ENCODE measurements at regions not wholly inside any gene's neighbourhood (a gene's known extent, or its start where the extent isn't known, plus 50 kb on each side); places are given as distances from the start of the nearest gene placed in this dataset.

GRCh38 chr22:48849219-48849912, 978.3 kb downstream of the BRD1 start (continued):
- no peak for TF ChIP-seq DRAP1 (CRISPR knock-in tag; IDR thresholded peaks at IDR 0.05)
- TF ChIP-seq HINFP (CRISPR knock-in tag; IDR thresholded peaks at IDR 0.05; ENCODE audit: low read depth), result no peak
- TF ChIP-seq ZSCAN22 (CRISPR knock-in tag; IDR thresholded peaks at IDR 0.05), result no peak

GRCh38 chr22:48846200-48846599, 981.5 kb downstream of the BRD1 start:
- CTCF ChIA-PET (ENCODE audit: low intra/inter-chr PET ratio, low total read pairs), result no interaction called here
- POLR2A ChIA-PET, result no interaction called here
- Histone ChIP-seq H3K4me3 (replicated peaks in 1 of 3; ENCODE audit: insufficient read depth in 1 of 3, low read depth in 2 of 3, low read length in 3 of 3) (no peak overlapping the region), H4K20me1 (ENCODE audit: insufficient read depth, low read length) (no peaks in the 10 kb centered on the region), H3K27ac (ENCODE audit: extremely low read length, insufficient read depth, low read length) (no peak overlapping the region), H3K9me3 (ENCODE audit: low read length) (no peaks in the 10 kb centered on the region), H3K36me3 (replicated peaks in 1 of 2; ENCODE audit: control insufficient read depth in 1 of 2, insufficient read depth in 2 of 2, low read length in 2 of 2) (no peaks in the 10 kb centered on the region), H2AFZ (ENCODE audit: low read length) (no peak overlapping the region), H3K4me1 (ENCODE audit: insufficient read depth, low read length) (no peaks in the 10 kb centered on the region), H3K4me2 (ENCODE audit: low read depth, low read length) (no peak overlapping the region), H3K79me2 (ENCODE audit: insufficient read depth, low read length) (no peaks in the 10 kb centered on the region), H3K9ac (ENCODE audit: insufficient read depth, low read depth, low read length) (no peak overlapping the region), H3K27me3 (ENCODE audit: control insufficient read depth in 1 of 2, insufficient read depth in 2 of 2, low read length in 2 of 2) (peaks cover 3 to 18% of the 10 kb centered on the region in 2 experiments; a peak in 3 of 5 replicates)
- DNase-seq (ENCODE audit: low spot score) (no peak), FAIRE-seq (no peak), ATAC-seq (no peak)
- 64% methylated on average over 5 of the region's 5 CpGs for WGBS (ENCODE audit: low lambda C conversion rate)
- no TSS peak for BruUV-seq (replicated peaks)
- TF ChIP-seq ZNF256 (CRISPR knock-in tag; conservative IDR thresholded peaks at IDR 0.05), result no peak
- no peak for TF ChIP-seq ZNF160 (CRISPR knock-in tag; IDR thresholded peaks at IDR 0.05)
- TF ChIP-seq TBX3 (IDR thresholded peaks at IDR 0.05; ENCODE audit: borderline replicate concordance), result no peak
- TF ChIP-seq ARNTL (CRISPR knock-in tag; IDR thresholded peaks at IDR 0.05), result no peak
- no peak for TF ChIP-seq ZNF34 (CRISPR knock-in tag; IDR thresholded peaks at IDR 0.05; ENCODE audit: borderline replicate concordance)
- TF ChIP-seq ETS1 (CRISPR knock-in tag; IDR thresholded peaks at IDR 0.05), result no peak
- no peak for TF ChIP-seq ZBTB42 (CRISPR knock-in tag; IDR thresholded peaks at IDR 0.05)
- TF ChIP-seq HDAC1 (CRISPR knock-in tag; IDR thresholded peaks at IDR 0.05), result no peak
- no peak for TF ChIP-seq ZNF550 (CRISPR knock-in tag; IDR thresholded peaks at IDR 0.05; ENCODE audit: borderline replicate concordance)
- TF ChIP-seq SATB2 (CRISPR knock-in tag; IDR thresholded peaks at IDR 0.05), result no peak
- TF ChIP-seq FOXA3 (CRISPR knock-in tag; IDR thresholded peaks at IDR 0.05), result no peak
- in situ Hi-C loops (cut with HindIII; ENCODE audit: extremely low pct_ligation_motif_present, low pct_unique_long_range_greater_than_20kb), result no loop called here
- intact Hi-C loops (cut with micrococcal nuclease; ENCODE audit: unreplicated experiment), result no loop called here

Measured in HepG2 (cell line).